Endothelial cell of umbilical vein (primary cell): ENCODE measurements at regions not wholly inside any gene's neighbourhood (a gene's known extent, or its start where the extent isn't known, plus 50 kb on each side); places are given as distances from the start of the nearest gene placed in this dataset.

ENCODE experiments used
- BruUV-seq: library from RNA; stranded (reverse); fragments of 400-500 nt; replicated peaks from 2 replicates; lab custom pipeline; 2021; lab: Mats Ljungman, UMichigan
- CTCF ChIA-PET: fragments of 300-600, 350-600 bp; sonication (Branson Sonifier 250); formaldehyde crosslinking; loops from one replicate; lab custom pipeline; 2021; ENCODE audit warnings: antibody characterized with exemption, inconsistent platforms; lab: Charles Lee
- POLR2A ChIA-PET: fragments of 300-600, 350-600 bp; sonication (Branson Sonifier 250); formaldehyde crosslinking; loops from one replicate; lab custom pipeline; 2021; ENCODE audit warnings: antibody characterized with exemption, inconsistent platforms; lab: Charles Lee
- DNase-seq: peaks from one replicate; pipeline ENCODE4 v3.0.0-alpha.2; 2011; ENCODE audit warnings: low read depth, low spot score
- FAIRE-seq: peaks from 2 replicates; lab custom pipeline; 2011; peaks lifted over from hg19 to GRCh38; lab: Jason Lieb, UNC
- H2AFZ ChIP-seq: 2 replicates; pipeline ENCODE4 v1.6.0; 2012; ENCODE audit warnings: low read depth, low read length, control low read depth, inconsistent platforms
- H3K27ac ChIP-seq: 2 replicates; pipeline ENCODE4 v1.5.1; 2011; ENCODE audit warnings: low read depth, mild to moderate bottlenecking, control low read depth, low read length, moderate library complexity; ENCODE audit not compliant: insufficient read depth
- H3K27me3 ChIP-seq, 2 experiments: 2 replicates each; pipeline versions ENCODE4 v1.6.0 to v1.6.1; 2011; ENCODE audit warnings: low read length in 2 of 2, mixed read lengths in 1 of 2; ENCODE audit not compliant: control insufficient read depth in 2 of 2, insufficient read depth in 2 of 2
- H3K36me3 ChIP-seq, 2 experiments: 2 replicates in 1 of 2; 3 replicates in 1 of 2; pipeline ENCODE4 v1.5.1; 2011; ENCODE audit warnings: low read length in 2 of 2, mild to moderate bottlenecking in 1 of 2, moderate library complexity in 1 of 2; ENCODE audit not compliant: control insufficient read depth in 2 of 2, insufficient read depth in 2 of 2; ENCODE audit errors: extremely low read depth in 1 of 2
- H3K4me1 ChIP-seq: 3 replicates; pipeline ENCODE4 v1.5.1; 2011; ENCODE audit warnings: mild to moderate bottlenecking, low read length; ENCODE audit not compliant: control insufficient read depth, insufficient read depth; ENCODE audit errors: extremely low read depth
- H3K4me2 ChIP-seq: 2 replicates; pipeline ENCODE4 v1.6.1; 2011; ENCODE audit warnings: low read length, control low read depth, mixed read lengths; ENCODE audit not compliant: insufficient read depth
- H3K4me3 ChIP-seq, 3 experiments: fragments of 200-600 bp in 1 of 3; sonication (generic), shearing (Covaris generic) in 1 of 3; replicated peaks in 1 of 3; 2 replicates each; pipeline ENCODE4 v1.5.1; 2011 to 2016; ENCODE audit warnings: control low read depth in 3 of 3, low read length in 3 of 3, mild to moderate bottlenecking in 2 of 3, inconsistent platforms in 1 of 3, low read depth in 1 of 3, moderate library complexity in 1 of 3; ENCODE audit not compliant: insufficient read depth in 1 of 3
- H3K79me2 ChIP-seq: 2 replicates; pipeline ENCODE4 v1.6.0; 2012; ENCODE audit warnings: low read length, inconsistent platforms; ENCODE audit not compliant: control insufficient read depth, insufficient read depth
- H3K9ac ChIP-seq: replicated peaks from 2 replicates; pipeline ENCODE3; 2011; ENCODE audit warnings: low read length, control low read depth; ENCODE audit not compliant: insufficient read depth; ENCODE audit errors: extremely low read depth
- H3K9me1 ChIP-seq: replicated peaks from 3 replicates; pipeline ENCODE4 v1.6.0; 2011; ENCODE audit warnings: mild to moderate bottlenecking, low read length; ENCODE audit not compliant: control insufficient read depth, insufficient read depth; ENCODE audit errors: extremely low read depth
- H3K9me3 ChIP-seq: replicated peaks from 2 replicates; pipeline ENCODE4 v1.5.1; 2012; ENCODE audit warnings: low read length, inconsistent platforms; ENCODE audit not compliant: control insufficient read depth, insufficient read depth
- H4K20me1 ChIP-seq: replicated peaks from 2 replicates; pipeline ENCODE3; 2011; ENCODE audit warnings: mild to moderate bottlenecking, low read length; ENCODE audit not compliant: control insufficient read depth, insufficient read depth; ENCODE audit errors: extremely low read depth
- CTCF ChIP-seq, 2 donors: IDR thresholded peaks; 1 replicate in 1 of 2; 2 replicates in 1 of 2; pipeline ENCODE4 v1.5.1; 2011; ENCODE audit warnings: low read length in 2 of 2, mild to moderate bottlenecking in 2 of 2, moderate library complexity in 2 of 2, control low read depth in 1 of 2, inconsistent platforms in 1 of 2, low read depth in 1 of 2; ENCODE audit not compliant: insufficient read depth in 1 of 2; ENCODE audit errors: extremely low read depth in 1 of 2
- EZH2 ChIP-seq: IDR thresholded peaks from 2 replicates; pipeline ENCODE4 v1.6.1; 2012; ENCODE audit warnings: borderline replicate concordance, low read depth, mild to moderate bottlenecking, moderate library complexity, low read length, inconsistent platforms; ENCODE audit not compliant: severe bottlenecking
- FOS ChIP-seq: IDR thresholded peaks from 2 replicates; pipeline ENCODE4 v1.6.1; 2011; ENCODE audit warnings: mild to moderate bottlenecking, low read length, moderate library complexity, borderline replicate concordance; ENCODE audit not compliant: insufficient read depth
- GATA2 ChIP-seq: IDR thresholded peaks from 2 replicates; pipeline ENCODE4 v1.7.0; 2011; ENCODE audit warnings: low read depth, mild to moderate bottlenecking, moderate library complexity, mixed read lengths, low read length; ENCODE audit not compliant: insufficient read length, insufficient read depth
- JUN ChIP-seq: IDR thresholded peaks from 2 replicates; pipeline ENCODE4 v1.6.1; 2011; ENCODE audit warnings: borderline replicate concordance, low read depth; ENCODE audit not compliant: insufficient read length, insufficient read depth
- MYC ChIP-seq: IDR thresholded peaks from one replicate; pipeline ENCODE4 v1.6.1; 2011; ENCODE audit warnings: mild to moderate bottlenecking, low read depth, low read length
- POLR2A ChIP-seq: IDR thresholded peaks from 2 replicates; pipeline ENCODE4 v1.6.1; 2012; ENCODE audit warnings: low read depth, mild to moderate bottlenecking, control low read depth, low read length
- POLR2AphosphoS5 ChIP-seq: IDR thresholded peaks from 2 replicates; pipeline ENCODE4 v1.6.1; 2012; ENCODE audit warnings: low read depth, mild to moderate bottlenecking, control low read depth, low read length, moderate library complexity; ENCODE audit not compliant: insufficient read depth
- dilution Hi-C: fragments of 300-500 bp; cut with MboI; formaldehyde crosslinking; loops from one replicate; pipeline ENCODE4 v1.15.0; 2019; ENCODE audit warnings: low sequenced_read_pairs; ENCODE audit not compliant: extremely low pct_ligation_motif_present
- intact Hi-C: fragments of 100-400 bp; cut with micrococcal nuclease; formaldehyde crosslinking; loops from one replicate; pipeline ENCODE4 v1.10.0; 2022
- TF ChIP-seq, protein P1 (sequence below): IDR thresholded peaks from 2 replicates; pipeline ENCODE4 v1.6.1; 2011; ENCODE audit not compliant: insufficient read depth, insufficient read length

DNA sequence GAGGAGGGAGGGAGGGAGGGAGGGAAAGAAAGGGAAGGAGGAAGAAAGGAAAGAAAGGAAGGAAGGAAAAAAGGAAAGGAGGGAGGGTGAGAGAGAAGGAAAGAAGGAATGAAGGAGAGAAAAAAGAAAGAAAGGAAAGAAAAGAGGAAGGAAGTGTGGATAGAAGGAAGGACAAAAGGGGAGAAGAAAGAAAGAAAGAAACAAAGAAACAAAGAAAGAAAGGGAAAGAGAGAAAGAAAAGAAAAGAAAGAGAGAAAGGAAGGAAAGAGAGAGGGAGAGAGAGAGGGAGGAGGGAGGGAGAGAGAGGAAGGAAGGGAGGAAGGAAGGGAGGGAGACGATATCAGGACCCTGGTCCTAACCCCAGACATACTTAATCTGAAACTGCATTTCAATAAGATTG lies 146.2 kb upstream of the ZC3H11B start:
- no peaks in the 10 kb centered on the region for H3K36me3 ChIP-seq
- TF ChIP-seq POLR2AphosphoS5 (no peak), MYC (no peak), EZH2 (no peak), FOS (no peak), CTCF (IDR thresholded peaks at IDR 0.05; ENCODE audit: extremely low read depth in 1 of 2, insufficient read depth in 1 of 2, low read depth in 1 of 2, low read length in 2 of 2) (no peak), POLR2A (no peak), GATA2 (no peak), JUN (no peak)
- TF ChIP-seq, protein P1, sequence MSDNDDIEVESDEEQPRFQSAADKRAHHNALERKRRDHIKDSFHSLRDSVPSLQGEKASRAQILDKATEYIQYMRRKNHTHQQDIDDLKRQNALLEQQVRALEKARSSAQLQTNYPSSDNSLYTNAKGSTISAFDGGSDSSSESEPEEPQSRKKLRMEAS: no peak
- no peak overlapping the region for H3K4me2 ChIP-seq
- DNase-seq (no peak), FAIRE-seq (no peak)
- no peak overlapping the region for H3K4me3 ChIP-seq
- BruUV-seq: no TSS peak
- ChIA-PET CTCF (no interaction called here), POLR2A (no interaction called here)
- H3K4me1 ChIP-seq: no peaks in the 10 kb centered on the region
- dilution Hi-C loops: no loop called here
- H3K27me3 ChIP-seq: no peaks in the 10 kb centered on the region
- no peaks in the 10 kb centered on the region for H3K9me3 ChIP-seq
- no peak overlapping the region for H3K9ac ChIP-seq
- intact Hi-C loops: no loop called here
- H3K27ac ChIP-seq: no peak overlapping the region
- no peaks in the 10 kb centered on the region for H4K20me1 ChIP-seq
- H2AFZ ChIP-seq: no peak overlapping the region
- H3K9me1 ChIP-seq: no peaks in the 10 kb centered on the region
- H3K79me2 ChIP-seq: no peaks in the 10 kb centered on the region
